Ishikawa (cell line): ENCODE measurements at regions not wholly inside any gene's neighbourhood (a gene's known extent, or its start where the extent isn't known, plus 50 kb on each side); places are given as distances from the start of the nearest gene placed in this dataset.

ENCODE experiments used
- CEBPB ChIP-seq: IDR thresholded peaks from 2 replicates; pipeline ENCODE4 v1.6.1; 2012
- CREB1 ChIP-seq: IDR thresholded peaks from 2 replicates; pipeline ENCODE4 v1.6.1; 2012; ENCODE audit warnings: low read depth
- EGR1 ChIP-seq: IDR thresholded peaks from 2 replicates; pipeline ENCODE4 v1.6.1; 2012
- EP300 ChIP-seq: IDR thresholded peaks from 2 replicates; pipeline ENCODE4 v1.6.1; 2012; ENCODE audit warnings: borderline replicate concordance
- FOXM1 ChIP-seq: IDR thresholded peaks from 2 replicates; pipeline ENCODE4 v1.6.1; 2012; ENCODE audit warnings: low read depth, borderline replicate concordance
- MAX ChIP-seq: IDR thresholded peaks from 2 replicates; pipeline ENCODE4 v1.6.1; 2012
- NFIC ChIP-seq: IDR thresholded peaks from 2 replicates; pipeline ENCODE4 v1.6.1; 2012
- RAD21 ChIP-seq: IDR thresholded peaks from 2 replicates; pipeline ENCODE4 v1.6.1; 2012; ENCODE audit warnings: low read depth
- TAF1 ChIP-seq: IDR thresholded peaks from 2 replicates; pipeline ENCODE4 v1.6.1; 2012; ENCODE audit warnings: low read depth, mild to moderate bottlenecking
- TCF12 ChIP-seq: IDR thresholded peaks from 2 replicates; pipeline ENCODE4 v1.6.1; 2012; ENCODE audit warnings: low read depth
- TEAD4 ChIP-seq: IDR thresholded peaks from 2 replicates; pipeline ENCODE4 v1.6.1; 2012
- YY1 ChIP-seq: IDR thresholded peaks from 2 replicates; pipeline ENCODE4 v1.6.1; 2012; ENCODE audit warnings: low read depth
- ZBTB7A ChIP-seq: IDR thresholded peaks from 2 replicates; pipeline ENCODE4 v1.6.1; 2012; ENCODE audit warnings: low read depth
- TF ChIP-seq, protein P1 (sequence below): IDR thresholded peaks from 2 replicates; pipeline ENCODE4 v1.6.1; 2012
- TF ChIP-seq, protein P2 (sequence below): IDR thresholded peaks from 2 replicates; pipeline ENCODE4 v1.6.1; 2012; ENCODE audit warnings: low read depth, mild to moderate bottlenecking

GRCh38 chr4:178955614-178956013 is 1513.4 kb upstream of the AGA start:
- TF ChIP-seq MAX, result no peak
- no peak for TF ChIP-seq FOXM1
- no peak for TF ChIP-seq TEAD4
- TF ChIP-seq EGR1, result no peak
- TF ChIP-seq, protein P1, sequence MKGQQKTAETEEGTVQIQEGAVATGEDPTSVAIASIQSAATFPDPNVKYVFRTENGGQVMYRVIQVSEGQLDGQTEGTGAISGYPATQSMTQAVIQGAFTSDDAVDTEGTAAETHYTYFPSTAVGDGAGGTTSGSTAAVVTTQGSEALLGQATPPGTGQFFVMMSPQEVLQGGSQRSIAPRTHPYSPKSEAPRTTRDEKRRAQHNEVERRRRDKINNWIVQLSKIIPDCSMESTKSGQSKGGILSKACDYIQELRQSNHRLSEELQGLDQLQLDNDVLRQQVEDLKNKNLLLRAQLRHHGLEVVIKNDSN, result no peak
- TF ChIP-seq RAD21, result no peak
- no peak for TF ChIP-seq YY1
- no peak for TF ChIP-seq NFIC

DNA sequence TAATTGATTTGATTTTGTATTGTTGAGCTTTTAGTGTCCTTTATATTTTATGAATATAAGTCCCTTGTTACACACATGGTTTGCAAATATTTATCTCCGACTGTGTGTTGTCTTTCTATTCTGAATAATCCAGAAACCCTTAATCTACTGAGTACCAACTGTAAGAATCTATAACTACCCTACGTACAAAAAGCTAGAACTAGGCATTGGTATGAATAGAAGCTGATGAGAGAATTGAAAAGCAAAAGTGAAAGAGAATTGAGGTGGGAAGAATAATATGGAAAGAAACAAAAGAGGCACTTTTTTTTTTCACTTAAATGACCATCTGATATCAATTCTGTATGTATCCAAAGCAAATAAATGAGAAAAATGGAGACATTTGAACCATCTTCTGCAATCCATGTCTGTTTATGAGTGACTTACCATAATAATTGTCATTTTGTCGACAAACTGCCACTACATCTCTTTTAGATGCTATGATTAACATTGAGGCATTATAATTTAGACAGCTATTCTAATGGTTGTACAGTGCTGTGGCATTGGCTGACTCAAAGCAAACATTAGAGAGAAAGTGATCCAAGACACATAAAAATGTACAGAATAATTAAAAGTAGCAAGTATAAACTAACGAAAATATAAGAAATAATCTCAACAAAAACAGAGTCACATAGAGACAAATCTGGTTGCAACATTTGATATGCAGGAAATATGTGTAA is 1516.6 kb upstream of the AGA start:
- TF ChIP-seq, protein P2, sequence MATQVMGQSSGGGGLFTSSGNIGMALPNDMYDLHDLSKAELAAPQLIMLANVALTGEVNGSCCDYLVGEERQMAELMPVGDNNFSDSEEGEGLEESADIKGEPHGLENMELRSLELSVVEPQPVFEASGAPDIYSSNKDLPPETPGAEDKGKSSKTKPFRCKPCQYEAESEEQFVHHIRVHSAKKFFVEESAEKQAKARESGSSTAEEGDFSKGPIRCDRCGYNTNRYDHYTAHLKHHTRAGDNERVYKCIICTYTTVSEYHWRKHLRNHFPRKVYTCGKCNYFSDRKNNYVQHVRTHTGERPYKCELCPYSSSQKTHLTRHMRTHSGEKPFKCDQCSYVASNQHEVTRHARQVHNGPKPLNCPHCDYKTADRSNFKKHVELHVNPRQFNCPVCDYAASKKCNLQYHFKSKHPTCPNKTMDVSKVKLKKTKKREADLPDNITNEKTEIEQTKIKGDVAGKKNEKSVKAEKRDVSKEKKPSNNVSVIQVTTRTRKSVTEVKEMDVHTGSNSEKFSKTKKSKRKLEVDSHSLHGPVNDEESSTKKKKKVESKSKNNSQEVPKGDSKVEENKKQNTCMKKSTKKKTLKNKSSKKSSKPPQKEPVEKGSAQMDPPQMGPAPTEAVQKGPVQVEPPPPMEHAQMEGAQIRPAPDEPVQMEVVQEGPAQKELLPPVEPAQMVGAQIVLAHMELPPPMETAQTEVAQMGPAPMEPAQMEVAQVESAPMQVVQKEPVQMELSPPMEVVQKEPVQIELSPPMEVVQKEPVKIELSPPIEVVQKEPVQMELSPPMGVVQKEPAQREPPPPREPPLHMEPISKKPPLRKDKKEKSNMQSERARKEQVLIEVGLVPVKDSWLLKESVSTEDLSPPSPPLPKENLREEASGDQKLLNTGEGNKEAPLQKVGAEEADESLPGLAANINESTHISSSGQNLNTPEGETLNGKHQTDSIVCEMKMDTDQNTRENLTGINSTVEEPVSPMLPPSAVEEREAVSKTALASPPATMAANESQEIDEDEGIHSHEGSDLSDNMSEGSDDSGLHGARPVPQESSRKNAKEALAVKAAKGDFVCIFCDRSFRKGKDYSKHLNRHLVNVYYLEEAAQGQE, result no peak
- TF ChIP-seq NFIC (no peak), TCF12 (no peak), CREB1 (no peak)

- TF ChIP-seq, protein P2, result no peak
- TF ChIP-seq FOXM1, result no peak
- no peak for TF ChIP-seq ZBTB7A
- TF ChIP-seq TCF12, result no peak
- TF ChIP-seq MAX, result no peak
- TF ChIP-seq EP300, result no peak
- no peak for TF ChIP-seq CEBPB
- no peak for TF ChIP-seq TAF1
These were observed 1521.3 kb upstream of the AGA start for GRCh38 chr4:178963446-178964045.

GRCh38 chr4:178966644-178967043 is 1524.4 kb upstream of the AGA start:
- TF ChIP-seq CEBPB, result no peak
- TF ChIP-seq TAF1, result no peak
- no peak for TF ChIP-seq TEAD4

- no peak for TF ChIP-seq CEBPB
These were observed 1528.3 kb upstream of the AGA start for GRCh38 chr4:178970433-178971140.

GRCh38 chr4:178976861-178977260 is 1534.6 kb upstream of the AGA start:
- TF ChIP-seq MAX, result no peak
- TF ChIP-seq, protein P1, result no peak
- no peak for TF ChIP-seq TEAD4
- TF ChIP-seq RAD21, result no peak
- no peak for TF ChIP-seq YY1
- TF ChIP-seq TAF1, result no peak
- TF ChIP-seq CEBPB, result no peak
- no peak for TF ChIP-seq NFIC
- TF ChIP-seq, protein P2, result no peak
- no peak for TF ChIP-seq TCF12
- TF ChIP-seq EGR1, result no peak
- TF ChIP-seq EP300, result no peak
